H1 (cell line): ENCODE measurements at regions not wholly inside any gene's neighbourhood (a gene's known extent, or its start where the extent isn't known, plus 50 kb on each side); places are given as distances from the start of the nearest gene placed in this dataset.

Source experiments
- CTCF ChIA-PET: fragments of 300-600 bp; sonication (Branson Sonifier 250); formaldehyde crosslinking; loops from one replicate; lab custom pipeline; 2021; ENCODE audit not compliant: partially characterized antibody; lab: Charles Lee
- POLR2A ChIA-PET: fragments of 300-600 bp; sonication (Branson Sonifier 250); formaldehyde crosslinking; loops from one replicate; lab custom pipeline; 2021; ENCODE audit warnings: inconsistent platforms; ENCODE audit not compliant: partially characterized antibody; lab: Charles Lee
- DNase-seq, 2 experiments: peaks; one replicate each; pipeline versions ENCODE4 v3.0.0 to v3.0.0-alpha.2; 2010 to 2022; ENCODE audit warnings: low spot score in 2 of 2, low read depth in 1 of 2, mixed read lengths in 1 of 2
- FAIRE-seq: peaks from 2 replicates; lab custom pipeline; 2011; peaks lifted over from hg19 to GRCh38; lab: Jason Lieb, UNC
- H2AFZ ChIP-seq: 2 replicates; pipeline ENCODE4 v1.8.1; 2012; ENCODE audit warnings: low read length, inconsistent platforms
- H2AK5ac ChIP-seq: 2 replicates; pipeline ENCODE4 v1.6.1; 2013; ENCODE audit warnings: low read depth, low read length
- H2BK120ac ChIP-seq: replicated peaks from 2 replicates; pipeline ENCODE3; 2013; ENCODE audit warnings: low read depth, low read length, inconsistent platforms
- H2BK12ac ChIP-seq: 2 replicates; pipeline ENCODE4 v1.6.1; 2013; ENCODE audit warnings: low read depth, low read length
- H2BK15ac ChIP-seq: 2 replicates; pipeline ENCODE4 v1.6.1; 2013; ENCODE audit warnings: low read length
- H2BK20ac ChIP-seq: 2 replicates; pipeline ENCODE4 v1.6.1; 2013; ENCODE audit warnings: low read length
- H2BK5ac ChIP-seq: 2 replicates; pipeline ENCODE4 v1.6.1; 2013; ENCODE audit warnings: low read depth, low read length
- H3K14ac ChIP-seq: 2 replicates; pipeline ENCODE4 v1.6.1; 2013; ENCODE audit warnings: inconsistent platforms; ENCODE audit not compliant: insufficient read length
- H3K18ac ChIP-seq: 2 replicates; pipeline ENCODE4 v1.6.1; 2013; ENCODE audit warnings: low read length; ENCODE audit errors: extremely low read depth
- H3K23ac ChIP-seq: 2 replicates; pipeline ENCODE4 v1.6.1; 2013; ENCODE audit warnings: inconsistent platforms; ENCODE audit not compliant: insufficient read length
- H3K23me2 ChIP-seq: 2 replicates; pipeline ENCODE4 v1.6.1; 2013; ENCODE audit warnings: low read depth, low read length
- H3K27ac ChIP-seq: 2 replicates; pipeline ENCODE4 v1.6.1; 2011; ENCODE audit warnings: low read depth, low read length, inconsistent platforms
- H3K27me3 ChIP-seq, 4 experiments: replicated peaks in 1 of 4; 1 replicate in 1 of 4; 2 replicates in 3 of 4; pipeline versions ENCODE4 v1.6.1 to v1.8.1; 2011 to 2013; ENCODE audit warnings: low read length in 3 of 4, mild to moderate bottlenecking in 3 of 4, inconsistent platforms in 2 of 4, mixed read lengths in 2 of 4, moderate library complexity in 1 of 4; ENCODE audit not compliant: control insufficient read depth in 3 of 4, insufficient read depth in 3 of 4; ENCODE audit errors: extremely low read depth in 1 of 4
- H3K36me3 ChIP-seq, 4 experiments: 2 replicates each; pipeline versions ENCODE4 v1.6.1 to v1.8.1; 2011 to 2013; ENCODE audit warnings: mild to moderate bottlenecking in 4 of 4, low read length in 3 of 4, moderate library complexity in 2 of 4, control low read depth in 1 of 4, inconsistent platforms in 1 of 4; ENCODE audit not compliant: insufficient read depth in 4 of 4, control insufficient read depth in 2 of 4
- H3K4ac ChIP-seq: replicated peaks from 2 replicates; pipeline ENCODE3; 2013; ENCODE audit warnings: low read length, low read depth, mixed read lengths, inconsistent platforms; ENCODE audit not compliant: insufficient read length
- H3K4me1 ChIP-seq, 4 experiments: replicated peaks in 1 of 4; 1 replicate in 1 of 4; 2 replicates in 3 of 4; pipeline versions ENCODE4 v1.6.1 to v1.8.1; 2011 to 2013; ENCODE audit warnings: low read length in 3 of 4, inconsistent platforms in 2 of 4, mixed read lengths in 1 of 4; ENCODE audit not compliant: insufficient read depth in 4 of 4, control insufficient read depth in 3 of 4
- H3K4me2 ChIP-seq, 2 experiments: 2 replicates each; pipeline versions ENCODE4 v1.6.1 to v1.8.1; 2011 to 2013; ENCODE audit warnings: low read depth in 2 of 2, low read length in 2 of 2, control low read depth in 1 of 2, inconsistent platforms in 1 of 2, mild to moderate bottlenecking in 1 of 2; ENCODE audit not compliant: insufficient read depth in 1 of 2
- H3K4me3 ChIP-seq, 4 experiments: fragments of 200-600, 300-600 bp in 1 of 4; sonication (generic), shearing (Covaris generic), sonication (Bioruptor Twin) in 1 of 4; 2 replicates each; pipeline versions ENCODE4 v1.5.1 to v1.8.1; 2011 to 2016; ENCODE audit warnings: low read length in 4 of 4, low read depth in 3 of 4, control low read depth in 2 of 4, inconsistent platforms in 2 of 4, mild to moderate bottlenecking in 2 of 4, mixed read lengths in 1 of 4, moderate library complexity in 1 of 4; ENCODE audit not compliant: insufficient read depth in 2 of 4; ENCODE audit errors: extremely low read depth in 1 of 4
- H3K56ac ChIP-seq: replicated peaks from 2 replicates; pipeline ENCODE3; 2013; ENCODE audit warnings: low read depth, mild to moderate bottlenecking, mixed read lengths, low read length, inconsistent platforms; ENCODE audit not compliant: insufficient read length
- H3K79me1 ChIP-seq: 2 replicates; pipeline ENCODE4 v1.6.1; 2013; ENCODE audit warnings: low read depth, low read length, control low read depth
- H3K79me2 ChIP-seq, 2 experiments: 2 replicates each; pipeline versions ENCODE4 v1.6.1 to v1.8.1; 2012 to 2013; ENCODE audit warnings: low read length in 2 of 2, mild to moderate bottlenecking in 2 of 2, inconsistent platforms in 1 of 2; ENCODE audit not compliant: insufficient read depth in 2 of 2, control insufficient read depth in 1 of 2
- H3K9ac ChIP-seq, 4 experiments: replicated peaks in 1 of 4; 1 replicate in 1 of 4; 2 replicates in 3 of 4; pipeline versions ENCODE4 v1.6.1 to v1.8.1; 2011 to 2013; ENCODE audit warnings: low read depth in 3 of 4, low read length in 3 of 4, control low read depth in 2 of 4, mild to moderate bottlenecking in 2 of 4, moderate library complexity in 2 of 4, inconsistent platforms in 1 of 4; ENCODE audit errors: extremely low read depth in 1 of 4
- H3K9me3 ChIP-seq, 2 experiments: 2 replicates each; pipeline versions ENCODE4 v1.6.1 to v1.8.1; 2012 to 2013; ENCODE audit warnings: mild to moderate bottlenecking in 2 of 2, moderate library complexity in 2 of 2, control low read depth in 1 of 2, inconsistent platforms in 1 of 2, low read depth in 1 of 2, low read length in 1 of 2, mixed read lengths in 1 of 2; ENCODE audit not compliant: insufficient read depth in 2 of 2
- H4K20me1 ChIP-seq, 2 experiments: replicated peaks in 1 of 2; 2 replicates each; pipeline versions ENCODE3 to v1.8.1; 2011 to 2013; ENCODE audit warnings: inconsistent platforms in 2 of 2, low read length in 2 of 2, mild to moderate bottlenecking in 1 of 2; ENCODE audit not compliant: insufficient read depth in 2 of 2, control insufficient read depth in 1 of 2
- H4K5ac ChIP-seq: 2 replicates; pipeline ENCODE4 v1.6.1; 2013; ENCODE audit warnings: low read length, low read depth, mixed read lengths, inconsistent platforms; ENCODE audit not compliant: insufficient read length
- H4K8ac ChIP-seq: 2 replicates; pipeline ENCODE4 v1.8.0; 2013; ENCODE audit warnings: mild to moderate bottlenecking, moderate library complexity, low read length, inconsistent platforms; ENCODE audit not compliant: insufficient read depth; ENCODE audit errors: extremely low read depth
- H4K91ac ChIP-seq: replicated peaks from 2 replicates; pipeline ENCODE3; 2013; ENCODE audit warnings: low read length, mixed read lengths, inconsistent platforms; ENCODE audit not compliant: insufficient read length
- BRCA1 ChIP-seq: IDR thresholded peaks from 2 replicates; pipeline ENCODE4 v1.6.1; 2012; ENCODE audit warnings: low read depth, low read length, improper control_type of control experiment
- CBX8 ChIP-seq: fragments of 300-800, 300-1000 bp; sonication (generic); IDR thresholded peaks from 2 replicates; pipeline ENCODE4 v1.7.1; 2016; ENCODE audit warnings: low read depth, low read length, borderline replicate concordance
- CREB1 ChIP-seq: IDR thresholded peaks from 2 replicates; pipeline ENCODE4 v1.6.1; 2012; ENCODE audit warnings: inconsistent platforms
- EZH2 ChIP-seq: fragments of 200-600 bp; sonication (generic); IDR thresholded peaks from 2 replicates; pipeline ENCODE4 v1.7.1; 2012; ENCODE audit warnings: low read depth, mild to moderate bottlenecking, moderate library complexity, low read length, inconsistent platforms; ENCODE audit not compliant: severe bottlenecking
- KDM4A ChIP-seq: IDR thresholded peaks from one replicate; pipeline ENCODE4 v1.7.1; 2012; ENCODE audit warnings: low read depth, mild to moderate bottlenecking, moderate library complexity, low read length, inconsistent platforms; ENCODE audit not compliant: severe bottlenecking
- NRF1 ChIP-seq: IDR thresholded peaks from 2 replicates; pipeline ENCODE4 v1.6.1; 2011; ENCODE audit warnings: mild to moderate bottlenecking, low read depth, low read length, improper control_type of control experiment
- SP2 ChIP-seq: IDR thresholded peaks from 2 replicates; pipeline ENCODE4 v1.6.1; 2012; ENCODE audit warnings: mild to moderate bottlenecking, low read length, inconsistent platforms
- TBP ChIP-seq: IDR thresholded peaks from 2 replicates; pipeline ENCODE4 v1.6.1; 2011; ENCODE audit warnings: low read depth, low read length, improper control_type of control experiment
- TCF12 ChIP-seq: IDR thresholded peaks from 2 replicates; pipeline ENCODE4 v1.6.1; 2011; ENCODE audit warnings: low read depth, mild to moderate bottlenecking, low read length
- WGBS, 2 experiments: shearing (Covaris generic) in 1 of 2; methylation state at CpG; one replicate each; pipeline versions ENCODE4 v1.1.6 to v1.1.7; 2013 to 2015; ENCODE audit warnings: low lambda C conversion rate in 2 of 2, mixed read lengths in 2 of 2, inconsistent platforms in 1 of 2, low coverage in 1 of 2, missing lambda C conversion rate in 1 of 2; ENCODE audit not compliant: insufficient replicate concordance in 2 of 2, insufficient coverage in 1 of 2, insufficient read length in 1 of 2; ENCODE audit errors: extremely low coverage in 1 of 2, missing lambda C conversion rate in 1 of 2; 5-methylcytosine and 5-hydroxymethylcytosine counted together
- TF ChIP-seq, protein P1 (sequence below), 3 experiments: IDR thresholded peaks; 1 replicate in 2 of 3; 2 replicates in 1 of 3; pipeline versions ENCODE4 v1.5.1 to v1.6.1; 2011; ENCODE audit warnings: low read length in 3 of 3, mild to moderate bottlenecking in 3 of 3, inconsistent platforms in 2 of 3, low read depth in 1 of 3, moderate library complexity in 1 of 3; ENCODE audit not compliant: insufficient read depth in 1 of 3; ENCODE audit errors: control extremely low read depth in 1 of 3

DNA sequence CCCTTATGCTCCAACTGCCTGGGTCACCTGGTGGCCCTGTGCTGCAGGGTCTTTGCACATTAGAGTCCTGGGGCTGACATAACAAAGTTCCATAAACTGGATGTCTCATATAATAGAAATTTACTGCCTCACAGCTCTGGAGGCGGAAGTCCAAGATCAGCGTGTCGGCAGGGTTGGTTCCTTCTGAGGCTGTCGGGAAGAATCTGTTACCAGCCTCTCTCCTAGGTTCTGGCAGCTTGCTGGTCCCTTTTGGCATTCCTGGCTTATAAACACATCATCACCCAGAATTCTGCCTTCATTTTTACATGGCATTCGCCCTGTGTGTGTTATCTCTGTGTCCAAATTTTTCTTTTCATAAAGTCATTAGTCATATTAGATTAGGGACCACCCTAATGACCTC, 170.5 kb downstream of the NDUFA10 start:
- H4K20me1 ChIP-seq, result no peaks in the 10 kb centered on the region
- H4K91ac ChIP-seq, result no peak overlapping the region
- H3K4me3 ChIP-seq, result no peak overlapping the region
- H3K9me3 ChIP-seq, result peaks cover 8 to 18% of the 10 kb centered on the region in 2 experiments
- no peak overlapping the region for H2BK20ac ChIP-seq
- H3K27ac ChIP-seq, result no peak overlapping the region
- no peak overlapping the region for H2AFZ ChIP-seq
- H3K14ac ChIP-seq, result no peak overlapping the region
- H2BK5ac ChIP-seq, result no peak overlapping the region
- H3K4me2 ChIP-seq, result no peak overlapping the region
- ChIA-PET CTCF (no interaction called here), POLR2A (no interaction called here)
- no peak overlapping the region for H4K8ac ChIP-seq
- H3K4ac ChIP-seq, result no peak overlapping the region
- no peak for FAIRE-seq
- H3K18ac ChIP-seq, result no peak overlapping the region
- DNase-seq, result no peak
- H2BK12ac ChIP-seq, result no peak overlapping the region
- H3K36me3 ChIP-seq, result no peaks in the 10 kb centered on the region
- no peak overlapping the region for H4K5ac ChIP-seq
- no peaks in the 10 kb centered on the region for H3K4me1 ChIP-seq
- no peak overlapping the region for H2BK120ac ChIP-seq
- no peak overlapping the region for H3K23ac ChIP-seq
- no peaks in the 10 kb centered on the region for H3K27me3 ChIP-seq
- H3K23me2 ChIP-seq, result no peaks in the 10 kb centered on the region
- TF ChIP-seq CBX8, result no peak
- TF ChIP-seq BRCA1, result no peak
- no peak for TF ChIP-seq CREB1
- no peak for TF ChIP-seq TBP
- TF ChIP-seq TCF12, result no peak
- no peak for TF ChIP-seq KDM4A
- no peak for TF ChIP-seq EZH2
- no peak for TF ChIP-seq NRF1
- TF ChIP-seq SP2, result no peak
- TF ChIP-seq, protein P1, sequence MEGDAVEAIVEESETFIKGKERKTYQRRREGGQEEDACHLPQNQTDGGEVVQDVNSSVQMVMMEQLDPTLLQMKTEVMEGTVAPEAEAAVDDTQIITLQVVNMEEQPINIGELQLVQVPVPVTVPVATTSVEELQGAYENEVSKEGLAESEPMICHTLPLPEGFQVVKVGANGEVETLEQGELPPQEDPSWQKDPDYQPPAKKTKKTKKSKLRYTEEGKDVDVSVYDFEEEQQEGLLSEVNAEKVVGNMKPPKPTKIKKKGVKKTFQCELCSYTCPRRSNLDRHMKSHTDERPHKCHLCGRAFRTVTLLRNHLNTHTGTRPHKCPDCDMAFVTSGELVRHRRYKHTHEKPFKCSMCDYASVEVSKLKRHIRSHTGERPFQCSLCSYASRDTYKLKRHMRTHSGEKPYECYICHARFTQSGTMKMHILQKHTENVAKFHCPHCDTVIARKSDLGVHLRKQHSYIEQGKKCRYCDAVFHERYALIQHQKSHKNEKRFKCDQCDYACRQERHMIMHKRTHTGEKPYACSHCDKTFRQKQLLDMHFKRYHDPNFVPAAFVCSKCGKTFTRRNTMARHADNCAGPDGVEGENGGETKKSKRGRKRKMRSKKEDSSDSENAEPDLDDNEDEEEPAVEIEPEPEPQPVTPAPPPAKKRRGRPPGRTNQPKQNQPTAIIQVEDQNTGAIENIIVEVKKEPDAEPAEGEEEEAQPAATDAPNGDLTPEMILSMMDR (IDR thresholded peaks at IDR 0.05; ENCODE audit: control extremely low read depth in 1 of 3, insufficient read depth in 1 of 3, low read depth in 1 of 3, low read length in 3 of 3), result no peak
- TF ChIP-seq, all 59 proteins: peak for 0
- Histone ChIP-seq H3K79me2 (no peaks in the 10 kb centered on the region), H3K56ac (no peak overlapping the region), H3K9ac (no peak overlapping the region), H3K79me1 (no peaks in the 10 kb centered on the region), H2AK5ac (no peak overlapping the region), H2BK15ac (no peak overlapping the region)
- 95% methylated on average over 5 of the region's 5 CpGs; no CpG with 5 or more reads in 1 of the 2 experiments for WGBS, 2 experiments
